Heart left ventricle (tissue), 13 donors: ENCODE measurements at regions not wholly inside any gene's neighbourhood (a gene's known extent, or its start where the extent isn't known, plus 50 kb on each side); places are given as distances from the start of the nearest gene placed in this dataset.
"Not testable (repeated sequence)": the region's sequence is repeated elsewhere in the genome, so short reads cannot be mapped to it uniquely, and the experiment has no call there.

Experiments used
- POLR2A ChIP-seq, 2 donors: fragments of 450-650 bp; IDR thresholded peaks; one replicate each; pipeline ENCODE4 v1.6.1; 2017; ENCODE audit warnings: antibody characterized with exemption in 2 of 2, mild to moderate bottlenecking in 2 of 2, moderate library complexity in 2 of 2
- TF ChIP-seq, protein P1 (sequence below), 12 donors: fragments of 200-600 bp; sonication (generic) in 4 of 12; IDR thresholded peaks; one replicate each; pipeline versions ENCODE4 v1.5.0 to v1.8.0; 2018 to 2022; ENCODE audit warnings: antibody characterized with exemption in 12 of 12, mild to moderate bottlenecking in 5 of 12
- donor health status: ischemic (EF 13 %, LVEDD 7.1; RV severe dilation, severe dysfunction).
- donor health status: DM: no; HTN: yes; CAD: no.
- donor health status: DM: no; HTN: no; CAD: no.
- donor health status: ischemic (EF 25% LVEDD 6.9; RV normal size, moderate dysfunction).
- donor health status: ischemic (EF 25% LVEDD 5.7; RV mildly dilated, moderate dysfunction).
- donor health status: ischemic (EF 35%, LVEDD 5.7; RV mildly dilated, moderate dysfunction).
- donor health status: nonischemic (EF 11% LVEDD 7.7; RV severe dilation, severe dysfunction).
- donor health status: DM: yes; HTN: yes; CAD: no.
- donor health status: PGD.
- donor health status: ischemic (EF 29% LVEDD 5.4; RV normal size, mild dysfunction).
- donor health status: nonischemic (EF 23%, LVEDD 6.1; RV moderate dilation, normal function).

GRCh38 chrX:223514-223854 is 57.7 kb upstream of the PLCXD1 start:
- TF ChIP-seq, protein P1, sequence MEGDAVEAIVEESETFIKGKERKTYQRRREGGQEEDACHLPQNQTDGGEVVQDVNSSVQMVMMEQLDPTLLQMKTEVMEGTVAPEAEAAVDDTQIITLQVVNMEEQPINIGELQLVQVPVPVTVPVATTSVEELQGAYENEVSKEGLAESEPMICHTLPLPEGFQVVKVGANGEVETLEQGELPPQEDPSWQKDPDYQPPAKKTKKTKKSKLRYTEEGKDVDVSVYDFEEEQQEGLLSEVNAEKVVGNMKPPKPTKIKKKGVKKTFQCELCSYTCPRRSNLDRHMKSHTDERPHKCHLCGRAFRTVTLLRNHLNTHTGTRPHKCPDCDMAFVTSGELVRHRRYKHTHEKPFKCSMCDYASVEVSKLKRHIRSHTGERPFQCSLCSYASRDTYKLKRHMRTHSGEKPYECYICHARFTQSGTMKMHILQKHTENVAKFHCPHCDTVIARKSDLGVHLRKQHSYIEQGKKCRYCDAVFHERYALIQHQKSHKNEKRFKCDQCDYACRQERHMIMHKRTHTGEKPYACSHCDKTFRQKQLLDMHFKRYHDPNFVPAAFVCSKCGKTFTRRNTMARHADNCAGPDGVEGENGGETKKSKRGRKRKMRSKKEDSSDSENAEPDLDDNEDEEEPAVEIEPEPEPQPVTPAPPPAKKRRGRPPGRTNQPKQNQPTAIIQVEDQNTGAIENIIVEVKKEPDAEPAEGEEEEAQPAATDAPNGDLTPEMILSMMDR (IDR thresholded peaks at IDR 0.05): not testable (repeated sequence)
- TF ChIP-seq POLR2A (IDR thresholded peaks at IDR 0.05): not testable (repeated sequence)
